ENCODE measurements at regions not wholly inside any gene's neighbourhood (a gene's known extent, or its start where the extent isn't known, plus 50 kb on each side); places are given as distances from the start of the nearest gene placed in this dataset.

DNA sequence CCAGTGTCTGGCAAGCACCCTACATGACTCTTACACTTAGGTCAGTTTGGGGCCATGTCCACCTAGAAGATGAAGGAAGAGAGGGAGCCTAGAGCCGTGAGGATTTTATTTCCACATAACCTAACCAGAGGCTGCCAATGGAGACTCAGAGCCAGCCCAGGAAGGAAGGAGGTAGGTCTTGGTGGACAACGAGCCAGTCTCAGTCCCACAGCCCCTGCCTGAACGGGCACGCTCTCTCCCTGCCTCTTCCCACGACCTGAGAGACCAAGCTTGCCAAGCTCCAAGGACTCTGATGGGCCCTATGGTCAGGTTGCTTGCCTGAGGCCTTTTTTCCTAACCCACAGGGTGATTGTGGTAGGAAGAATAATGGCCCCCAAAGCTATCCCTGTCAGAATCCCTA is 188.4 kb downstream of the TFCP2L1 start:
- TF ChIP-seq, protein P1, sequence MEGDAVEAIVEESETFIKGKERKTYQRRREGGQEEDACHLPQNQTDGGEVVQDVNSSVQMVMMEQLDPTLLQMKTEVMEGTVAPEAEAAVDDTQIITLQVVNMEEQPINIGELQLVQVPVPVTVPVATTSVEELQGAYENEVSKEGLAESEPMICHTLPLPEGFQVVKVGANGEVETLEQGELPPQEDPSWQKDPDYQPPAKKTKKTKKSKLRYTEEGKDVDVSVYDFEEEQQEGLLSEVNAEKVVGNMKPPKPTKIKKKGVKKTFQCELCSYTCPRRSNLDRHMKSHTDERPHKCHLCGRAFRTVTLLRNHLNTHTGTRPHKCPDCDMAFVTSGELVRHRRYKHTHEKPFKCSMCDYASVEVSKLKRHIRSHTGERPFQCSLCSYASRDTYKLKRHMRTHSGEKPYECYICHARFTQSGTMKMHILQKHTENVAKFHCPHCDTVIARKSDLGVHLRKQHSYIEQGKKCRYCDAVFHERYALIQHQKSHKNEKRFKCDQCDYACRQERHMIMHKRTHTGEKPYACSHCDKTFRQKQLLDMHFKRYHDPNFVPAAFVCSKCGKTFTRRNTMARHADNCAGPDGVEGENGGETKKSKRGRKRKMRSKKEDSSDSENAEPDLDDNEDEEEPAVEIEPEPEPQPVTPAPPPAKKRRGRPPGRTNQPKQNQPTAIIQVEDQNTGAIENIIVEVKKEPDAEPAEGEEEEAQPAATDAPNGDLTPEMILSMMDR (IDR thresholded peaks at IDR 0.05; ENCODE audit: extremely low read depth, missing control alignments) = no peak
- no peak for DNase-seq (ENCODE audit: low spot score)

DNA sequence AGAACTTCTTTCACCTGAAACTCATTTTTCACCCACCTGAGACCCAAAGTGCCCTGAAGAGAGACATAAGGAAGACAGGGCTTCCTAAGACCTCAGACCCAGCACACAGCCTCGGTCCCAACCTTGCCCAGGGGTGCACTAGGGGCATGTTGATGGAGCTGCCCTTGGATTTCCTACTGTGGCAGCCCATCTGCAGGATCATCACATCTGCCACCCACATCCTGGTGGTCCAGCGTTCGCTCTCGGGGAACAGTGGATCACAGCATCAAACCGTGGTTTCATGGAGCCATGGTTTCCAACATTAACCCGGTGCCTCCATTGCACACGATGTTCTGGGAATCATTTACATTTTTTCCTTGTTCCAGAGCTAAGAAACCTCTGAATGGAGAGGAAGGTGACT is 186.4 kb downstream of the TFCP2L1 start:
- DNase-seq (ENCODE audit: low spot score) = no peak
- TF ChIP-seq, protein P1 (IDR thresholded peaks at IDR 0.05; ENCODE audit: extremely low read depth, missing control alignments) = no peak

DNA sequence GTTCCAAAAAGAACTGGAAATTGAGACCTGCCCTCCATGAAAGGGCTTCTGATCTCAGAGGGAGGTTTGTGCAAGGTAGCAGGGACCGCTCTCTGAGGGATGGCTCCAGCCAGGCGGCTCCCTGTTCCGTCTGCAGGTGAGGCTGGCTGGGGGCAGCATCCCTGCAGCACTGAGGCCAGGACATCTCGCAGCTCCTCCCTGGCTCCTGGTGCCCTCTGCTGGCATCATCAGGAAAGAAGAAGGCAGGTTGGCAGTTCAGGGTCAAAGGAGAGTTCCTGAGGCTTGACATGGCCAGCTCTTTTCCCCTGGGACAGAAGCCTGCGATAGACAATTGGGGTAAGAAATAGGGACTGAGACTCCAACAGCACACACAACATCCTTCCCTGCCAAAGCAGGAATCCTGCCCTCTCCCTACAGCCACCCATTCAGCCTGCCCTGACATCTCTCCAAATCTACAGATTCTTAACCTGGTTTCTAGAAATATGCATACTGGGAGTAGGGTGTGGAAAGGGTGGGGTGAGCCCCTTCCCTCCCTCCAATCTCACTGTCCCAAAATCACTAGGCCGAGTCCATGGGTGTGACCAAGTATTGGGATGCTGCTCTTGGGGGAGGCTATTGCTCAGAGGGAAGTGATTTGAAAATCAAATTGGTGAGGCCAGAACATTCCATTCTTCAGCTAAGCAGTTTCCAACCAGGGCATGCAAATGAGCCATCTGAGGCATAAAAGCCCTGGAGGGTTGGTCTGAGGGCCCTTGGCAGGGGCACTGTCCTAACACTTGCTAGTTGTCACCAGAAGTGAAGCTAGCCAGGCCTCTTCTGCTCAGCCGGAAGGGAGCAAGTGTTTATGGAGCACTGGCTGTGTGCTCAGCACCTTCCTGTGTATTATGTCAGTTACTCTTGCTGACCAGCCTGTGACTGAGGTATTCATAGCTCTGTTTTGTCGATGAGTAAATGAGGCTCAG is 185.4 kb downstream of the TFCP2L1 start:
- DNase-seq (ENCODE audit: low spot score) = no peak
- TF ChIP-seq, protein P1 (IDR thresholded peaks at IDR 0.05; ENCODE audit: extremely low read depth, missing control alignments) = peak; percentile 7

DNA sequence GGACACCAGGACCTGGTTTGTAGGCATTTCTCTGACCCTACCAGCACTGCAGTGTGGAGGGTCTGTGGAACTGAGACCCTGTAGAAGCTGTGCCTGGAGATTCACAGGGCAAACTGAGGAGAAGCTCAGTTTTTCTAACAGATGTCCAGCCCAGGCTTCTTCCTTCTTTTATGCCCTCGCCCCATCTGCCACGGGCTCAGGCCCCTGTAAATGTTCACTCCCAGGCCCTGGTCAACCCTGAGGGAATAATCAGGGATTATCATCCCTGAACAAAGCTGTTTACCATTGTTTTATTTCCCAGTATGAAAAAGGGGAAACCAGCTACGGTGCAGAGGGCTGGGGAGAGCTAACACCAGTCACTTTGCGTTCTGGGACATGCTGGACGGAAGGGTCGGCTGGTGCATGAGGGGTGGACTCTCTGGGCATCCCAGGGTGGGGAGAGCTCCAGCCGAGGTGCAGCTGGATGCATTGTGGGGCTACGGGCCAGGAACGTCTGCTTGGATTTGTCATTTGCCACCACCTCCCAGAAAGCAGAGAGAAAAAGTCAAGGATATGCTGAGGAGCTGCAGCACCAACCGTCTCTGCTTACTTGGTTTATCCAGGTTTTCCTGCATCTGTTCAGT is 183.8 kb downstream of the TFCP2L1 start:
- TF ChIP-seq, protein P1 (IDR thresholded peaks at IDR 0.05; ENCODE audit: extremely low read depth, missing control alignments) = no peak
- DNase-seq (ENCODE audit: low spot score) = no peak

DNA sequence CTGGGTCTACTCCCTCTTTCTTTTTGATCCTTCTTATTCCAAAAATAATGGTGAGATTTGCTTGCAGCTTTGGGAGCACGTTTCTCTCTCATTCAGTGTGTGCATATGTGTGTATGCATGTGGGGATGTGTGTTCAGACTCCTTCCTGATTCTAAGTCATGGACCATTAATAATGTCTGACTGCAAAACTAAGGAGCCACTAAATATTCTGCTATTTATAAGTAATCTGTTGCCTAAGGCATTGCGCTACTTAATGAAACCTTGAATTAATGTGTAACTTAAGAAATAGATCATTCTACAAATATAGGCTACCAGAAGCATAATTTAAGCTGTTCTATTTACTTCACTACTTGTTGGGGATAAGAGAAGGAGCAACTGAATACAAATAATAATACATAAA is 182.1 kb downstream of the TFCP2L1 start:
- TF ChIP-seq, protein P1 (IDR thresholded peaks at IDR 0.05; ENCODE audit: extremely low read depth, missing control alignments) = no peak
- no peak for DNase-seq (ENCODE audit: low spot score)

DNA sequence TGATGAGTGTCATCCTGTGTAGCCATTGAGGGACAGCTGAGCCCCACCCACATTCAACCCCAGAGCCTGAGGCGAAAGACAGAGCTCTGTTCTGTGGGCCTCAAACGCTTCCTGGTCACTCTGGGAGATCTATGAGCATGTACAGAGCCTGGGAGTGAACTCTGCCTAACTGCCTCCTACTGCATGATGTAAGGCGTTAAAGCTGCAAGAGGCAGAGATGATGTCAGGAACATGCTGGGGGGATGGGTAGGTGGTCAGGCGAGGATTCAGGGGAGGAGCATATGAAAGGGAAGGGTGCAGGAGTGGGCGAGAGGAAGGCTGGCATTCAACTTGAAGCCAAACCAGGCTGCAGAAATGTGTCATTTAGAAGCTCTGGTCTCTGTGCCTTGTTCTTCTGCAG is 181.0 kb downstream of the TFCP2L1 start:
- TF ChIP-seq, protein P1 (IDR thresholded peaks at IDR 0.05; ENCODE audit: extremely low read depth, missing control alignments) = no peak

DNA sequence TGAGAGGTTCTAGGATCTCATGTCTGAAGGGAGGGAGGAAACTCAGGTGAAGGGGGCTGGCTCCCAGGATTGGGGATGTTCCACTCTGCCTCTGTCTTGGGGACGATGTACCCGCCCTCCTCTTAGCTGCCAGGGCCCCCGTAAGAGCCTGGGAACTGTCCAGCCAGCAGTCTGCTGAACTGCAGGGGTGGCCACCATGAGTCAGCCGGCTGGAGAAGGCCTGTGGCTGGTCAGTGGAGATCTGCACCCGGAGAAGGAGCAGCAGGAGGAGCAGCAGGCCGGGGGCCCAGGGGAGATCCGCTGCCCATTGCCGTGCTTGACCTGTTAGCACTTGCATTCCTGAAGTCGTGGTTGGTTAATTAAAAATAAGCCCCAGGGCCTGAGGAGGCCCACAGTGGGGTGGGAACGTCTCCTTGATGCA is 180.3 kb downstream of the TFCP2L1 start:
- DNase-seq (ENCODE audit: low spot score) = no peak
- TF ChIP-seq, protein P1 (IDR thresholded peaks at IDR 0.05; ENCODE audit: extremely low read depth, missing control alignments) = no peak

More for the DNA sequence above, 181.0 kb downstream of the TFCP2L1 start:
- no peak for DNase-seq (ENCODE audit: low spot score)

Data from GM20000 (cell line).